ENCODE measurements at regions not wholly inside any gene's neighbourhood (a gene's known extent, or its start where the extent isn't known, plus 50 kb on each side); places are given as distances from the start of the nearest gene placed in this dataset.

DNA sequence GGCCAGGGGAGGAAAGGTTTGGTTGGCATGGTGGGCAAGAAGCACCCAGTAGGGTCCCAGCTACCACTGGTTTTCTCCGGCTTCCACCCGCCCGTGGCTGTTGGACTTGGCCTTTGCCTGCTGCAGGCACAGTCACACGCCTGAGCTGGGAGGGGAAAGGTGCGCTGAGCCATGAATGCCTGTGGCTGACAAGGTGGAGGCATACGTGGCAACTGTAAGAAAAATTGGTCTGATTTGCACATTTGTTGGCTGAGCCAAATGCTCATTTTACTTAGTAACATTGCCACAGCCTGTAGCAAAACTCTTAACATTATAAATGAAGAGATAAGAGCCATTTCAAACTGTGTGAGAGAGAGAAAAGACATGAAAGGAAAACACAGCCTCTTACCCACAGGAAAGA, 191.6 kb downstream of the PTPRC start:
- ChIA-PET CTCF (interaction anchor here (0.6 kb wide), 1 partner anchor 1471 kb away, joined by 3 read pairs; no protein-coding TSS in a partner anchor), POLR2A (no interaction called here)
- H3K4me3 ChIP-seq (ENCODE audit: low read depth, low read length), result no peak overlapping the region
- H3K36me3 ChIP-seq (ENCODE audit: control insufficient read depth in 2 of 2, insufficient read depth in 1 of 2, low read length in 2 of 2), result no peaks in the 10 kb centered on the region
- no peaks in the 10 kb centered on the region for H3K4me1 ChIP-seq (ENCODE audit: control insufficient read depth, insufficient read depth, low read length)
- TF ChIP-seq FEZF1 (tag by site-specific recombination; IDR thresholded peaks at IDR 0.05) (peak; percentile 36; the same call in 1 of the 2 replicates), ZEB2 (tag by site-specific recombination; IDR thresholded peaks at IDR 0.05) (no peak), ZFHX2 (tag by site-specific recombination; conservative IDR thresholded peaks at IDR 0.05) (no peak)
- no peak overlapping the region for H3K27ac ChIP-seq (ENCODE audit: extremely low read depth, low read depth, low read length)
- no peaks in the 10 kb centered on the region for H3K9me3 ChIP-seq (ENCODE audit: control insufficient read depth, insufficient read depth, low read depth, low read length)

GRCh38 chr1:198833706-198834503, 195.1 kb downstream of the PTPRC start:
- Histone ChIP-seq H3K27ac (ENCODE audit: extremely low read depth, low read depth, low read length) (no peak overlapping the region), H3K4me1 (ENCODE audit: control insufficient read depth, insufficient read depth, low read length) (peaks cover 12% of the 10 kb centered on the region), H3K36me3 (ENCODE audit: control insufficient read depth in 2 of 2, insufficient read depth in 1 of 2, low read length in 2 of 2) (no peaks in the 10 kb centered on the region), H3K4me3 (ENCODE audit: low read depth, low read length) (no peak overlapping the region), H3K9me3 (ENCODE audit: control insufficient read depth, insufficient read depth, low read depth, low read length) (no peaks in the 10 kb centered on the region)
- ChIA-PET POLR2A (no interaction called here), CTCF (no interaction called here)
- TF ChIP-seq, protein P1, sequence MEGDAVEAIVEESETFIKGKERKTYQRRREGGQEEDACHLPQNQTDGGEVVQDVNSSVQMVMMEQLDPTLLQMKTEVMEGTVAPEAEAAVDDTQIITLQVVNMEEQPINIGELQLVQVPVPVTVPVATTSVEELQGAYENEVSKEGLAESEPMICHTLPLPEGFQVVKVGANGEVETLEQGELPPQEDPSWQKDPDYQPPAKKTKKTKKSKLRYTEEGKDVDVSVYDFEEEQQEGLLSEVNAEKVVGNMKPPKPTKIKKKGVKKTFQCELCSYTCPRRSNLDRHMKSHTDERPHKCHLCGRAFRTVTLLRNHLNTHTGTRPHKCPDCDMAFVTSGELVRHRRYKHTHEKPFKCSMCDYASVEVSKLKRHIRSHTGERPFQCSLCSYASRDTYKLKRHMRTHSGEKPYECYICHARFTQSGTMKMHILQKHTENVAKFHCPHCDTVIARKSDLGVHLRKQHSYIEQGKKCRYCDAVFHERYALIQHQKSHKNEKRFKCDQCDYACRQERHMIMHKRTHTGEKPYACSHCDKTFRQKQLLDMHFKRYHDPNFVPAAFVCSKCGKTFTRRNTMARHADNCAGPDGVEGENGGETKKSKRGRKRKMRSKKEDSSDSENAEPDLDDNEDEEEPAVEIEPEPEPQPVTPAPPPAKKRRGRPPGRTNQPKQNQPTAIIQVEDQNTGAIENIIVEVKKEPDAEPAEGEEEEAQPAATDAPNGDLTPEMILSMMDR (tag by site-specific recombination; IDR thresholded peaks at IDR 0.05), result no peak
- TF ChIP-seq OSR2 (tag by site-specific recombination; IDR thresholded peaks at IDR 0.05), result no peak
- no peak for TF ChIP-seq ZNF558 (tag by site-specific recombination; IDR thresholded peaks at IDR 0.05)
- no peak for TF ChIP-seq SCRT1 (tag by site-specific recombination; IDR thresholded peaks at IDR 0.05; ENCODE audit: borderline replicate concordance)
- no peak for TF ChIP-seq WT1 (tag by site-specific recombination; IDR thresholded peaks at IDR 0.05)
- TF ChIP-seq ZSCAN16 (tag by site-specific recombination; IDR thresholded peaks at IDR 0.05), result no peak
- TF ChIP-seq ZSCAN23 (tag by site-specific recombination; IDR thresholded peaks at IDR 0.05), result no peak
- no peak for TF ChIP-seq ZNF266 (tag by site-specific recombination; IDR thresholded peaks at IDR 0.05; ENCODE audit: low read depth)
- TF ChIP-seq ZNF549 (tag by site-specific recombination; IDR thresholded peaks at IDR 0.05), result no peak
- no peak for TF ChIP-seq ZNF324 (tag by site-specific recombination; IDR thresholded peaks at IDR 0.05)
- TF ChIP-seq ZNF776 (tag by site-specific recombination; IDR thresholded peaks at IDR 0.05; ENCODE audit: borderline replicate concordance), result no peak
- TF ChIP-seq ZNF23 (tag by site-specific recombination; IDR thresholded peaks at IDR 0.05; ENCODE audit: borderline replicate concordance), result no peak
- no peak for TF ChIP-seq ZNF311 (tag by site-specific recombination; IDR thresholded peaks at IDR 0.05; ENCODE audit: borderline replicate concordance)
- TF ChIP-seq ZNF423 (tag by site-specific recombination; IDR thresholded peaks at IDR 0.05), result no peak
- TF ChIP-seq, protein P2, sequence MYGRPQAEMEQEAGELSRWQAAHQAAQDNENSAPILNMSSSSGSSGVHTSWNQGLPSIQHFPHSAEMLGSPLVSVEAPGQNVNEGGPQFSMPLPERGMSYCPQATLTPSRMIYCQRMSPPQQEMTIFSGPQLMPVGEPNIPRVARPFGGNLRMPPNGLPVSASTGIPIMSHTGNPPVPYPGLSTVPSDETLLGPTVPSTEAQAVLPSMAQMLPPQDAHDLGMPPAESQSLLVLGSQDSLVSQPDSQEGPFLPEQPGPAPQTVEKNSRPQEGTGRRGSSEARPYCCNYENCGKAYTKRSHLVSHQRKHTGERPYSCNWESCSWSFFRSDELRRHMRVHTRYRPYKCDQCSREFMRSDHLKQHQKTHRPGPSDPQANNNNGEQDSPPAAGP (tag by site-specific recombination; IDR thresholded peaks at IDR 0.05), result no peak
- no peak for TF ChIP-seq ZBTB48 (tag by site-specific recombination; IDR thresholded peaks at IDR 0.05)
- TF ChIP-seq ZFP3 (tag by site-specific recombination; IDR thresholded peaks at IDR 0.05; ENCODE audit: low read depth), result no peak
- TF ChIP-seq ZNF2 (tag by site-specific recombination; IDR thresholded peaks at IDR 0.05), result no peak
- TF ChIP-seq TCF7L2 (IDR thresholded peaks at IDR 0.05; ENCODE audit: borderline replicate concordance, low read depth, low read length), result no peak

Measured in HEK293 (cell line).